Loucy (cell line): ENCODE measurements at regions not wholly inside any gene's neighbourhood (a gene's known extent, or its start where the extent isn't known, plus 50 kb on each side); places are given as distances from the start of the nearest gene placed in this dataset.

Experiments
- H2AFZ ChIP-seq: fragments of 200-600 bp; sonication (generic); 2 replicates; pipeline ENCODE4 v1.6.0; 2016; ENCODE audit warnings: antibody characterized with exemption, mild to moderate bottlenecking, low read length, moderate library complexity
- H3F3A ChIP-seq: fragments of 200-600 bp; 2 replicates; pipeline ENCODE4 v1.6.0; 2016; ENCODE audit warnings: antibody characterized with exemption, low read depth, mild to moderate bottlenecking
- H3K27me3 ChIP-seq: fragments of 200-600 bp; sonication (generic); 2 replicates; pipeline ENCODE4 v1.6.1; 2014; ENCODE audit warnings: low read length, mild to moderate bottlenecking; ENCODE audit not compliant: insufficient read depth, poor library complexity, severe bottlenecking
- H3K36me3 ChIP-seq: fragments of 200-600 bp; sonication (generic); 2 replicates; pipeline ENCODE4 v1.6.1; 2016; ENCODE audit warnings: low read length; ENCODE audit not compliant: insufficient read depth
- H3K4me1 ChIP-seq: fragments of 200-600 bp; sonication (generic); 2 replicates; pipeline ENCODE4 v1.5.1; 2014; ENCODE audit warnings: low read length, mild to moderate bottlenecking; ENCODE audit not compliant: insufficient read depth, poor library complexity, severe bottlenecking
- H3K4me2 ChIP-seq: fragments of 200-600 bp; sonication (generic); 2 replicates; pipeline ENCODE4 v1.6.0; 2014; ENCODE audit warnings: antibody characterized with exemption, low read length, low read depth, mild to moderate bottlenecking; ENCODE audit not compliant: poor library complexity, severe bottlenecking
- H3K4me3 ChIP-seq: fragments of 200-600 bp; sonication (generic); 2 replicates; pipeline ENCODE4 v1.5.1; 2014; ENCODE audit warnings: low read length, mild to moderate bottlenecking, mixed read lengths; ENCODE audit not compliant: poor library complexity, severe bottlenecking
- H3K79me2 ChIP-seq: fragments of 200-600 bp; sonication (generic); 2 replicates; pipeline ENCODE4 v1.6.1; 2014; ENCODE audit warnings: low read length; ENCODE audit not compliant: insufficient read depth
- H3K9ac ChIP-seq: fragments of 200-600 bp; sonication (generic); 2 replicates; pipeline ENCODE4 v1.6.0; 2014; ENCODE audit warnings: mild to moderate bottlenecking, low read depth, low read length, moderate library complexity; ENCODE audit not compliant: poor library complexity, severe bottlenecking
- H3K9me2 ChIP-seq: fragments of 200-600 bp; sonication (generic); replicated peaks from 2 replicates; pipeline ENCODE4 v1.6.1; 2016; ENCODE audit warnings: low read depth, low read length, mixed read lengths
- H3K9me3 ChIP-seq: fragments of 200-600 bp; sonication (generic); 2 replicates; pipeline ENCODE4 v1.6.1; 2014; ENCODE audit warnings: mild to moderate bottlenecking, antibody characterized with exemption, low read length, low read depth; ENCODE audit not compliant: insufficient read depth
- H4K20me1 ChIP-seq: fragments of 200-600 bp; sonication (generic); 2 replicates; pipeline ENCODE4 v1.6.0; 2014; ENCODE audit warnings: antibody characterized with exemption, low read length, mild to moderate bottlenecking; ENCODE audit not compliant: insufficient read depth, poor library complexity, severe bottlenecking
- EZH2phosphoT487 ChIP-seq: fragments of 200-600 bp; IDR thresholded peaks from 2 replicates; pipeline ENCODE4 v1.6.1; 2018; ENCODE audit warnings: antibody characterized with exemption, mild to moderate bottlenecking, moderate library complexity, borderline replicate concordance
- TF ChIP-seq, protein P1 (sequence below): fragments of 200-600 bp; sonication (generic); conservative IDR thresholded peaks from 2 replicates; pipeline ENCODE4 v1.5.1; 2014; ENCODE audit warnings: mild to moderate bottlenecking, antibody characterized with exemption, low read length

DNA sequence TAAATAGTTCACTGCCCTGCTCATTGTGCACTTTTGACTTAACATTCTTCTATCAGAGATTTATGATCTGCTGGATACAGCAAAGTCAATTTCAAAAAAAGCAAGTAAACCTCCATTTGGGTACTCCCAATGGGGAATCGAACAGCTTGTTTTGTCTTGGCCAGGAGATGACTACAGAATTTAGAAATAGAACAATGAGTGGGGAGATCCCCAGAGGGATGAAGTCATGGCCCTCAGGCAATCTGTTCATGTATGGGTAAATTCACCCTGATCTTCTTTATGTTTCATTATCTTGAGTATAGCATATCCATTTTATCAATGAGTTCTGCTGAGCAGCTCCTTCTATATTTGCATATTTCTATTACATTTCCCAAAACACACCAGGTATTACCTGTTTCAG lies 1681.9 kb downstream of the HACE1 start:
- Histone ChIP-seq H3K27me3 (no peaks in the 10 kb centered on the region), H3F3A (no peaks in the 10 kb centered on the region), H3K36me3 (no peaks in the 10 kb centered on the region), H2AFZ (no peak overlapping the region), H3K9me2 (no peaks in the 10 kb centered on the region), H3K9ac (no peak overlapping the region), H3K4me3 (no peak overlapping the region), H3K4me1 (no peaks in the 10 kb centered on the region), H4K20me1 (no peaks in the 10 kb centered on the region), H3K79me2 (no peaks in the 10 kb centered on the region), H3K4me2 (no peak overlapping the region), H3K9me3 (no peaks in the 10 kb centered on the region; the same call in 1 of the 2 replicates)
- TF ChIP-seq, protein P1, sequence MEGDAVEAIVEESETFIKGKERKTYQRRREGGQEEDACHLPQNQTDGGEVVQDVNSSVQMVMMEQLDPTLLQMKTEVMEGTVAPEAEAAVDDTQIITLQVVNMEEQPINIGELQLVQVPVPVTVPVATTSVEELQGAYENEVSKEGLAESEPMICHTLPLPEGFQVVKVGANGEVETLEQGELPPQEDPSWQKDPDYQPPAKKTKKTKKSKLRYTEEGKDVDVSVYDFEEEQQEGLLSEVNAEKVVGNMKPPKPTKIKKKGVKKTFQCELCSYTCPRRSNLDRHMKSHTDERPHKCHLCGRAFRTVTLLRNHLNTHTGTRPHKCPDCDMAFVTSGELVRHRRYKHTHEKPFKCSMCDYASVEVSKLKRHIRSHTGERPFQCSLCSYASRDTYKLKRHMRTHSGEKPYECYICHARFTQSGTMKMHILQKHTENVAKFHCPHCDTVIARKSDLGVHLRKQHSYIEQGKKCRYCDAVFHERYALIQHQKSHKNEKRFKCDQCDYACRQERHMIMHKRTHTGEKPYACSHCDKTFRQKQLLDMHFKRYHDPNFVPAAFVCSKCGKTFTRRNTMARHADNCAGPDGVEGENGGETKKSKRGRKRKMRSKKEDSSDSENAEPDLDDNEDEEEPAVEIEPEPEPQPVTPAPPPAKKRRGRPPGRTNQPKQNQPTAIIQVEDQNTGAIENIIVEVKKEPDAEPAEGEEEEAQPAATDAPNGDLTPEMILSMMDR, result no peak
- TF ChIP-seq EZH2phosphoT487, result no peak

DNA sequence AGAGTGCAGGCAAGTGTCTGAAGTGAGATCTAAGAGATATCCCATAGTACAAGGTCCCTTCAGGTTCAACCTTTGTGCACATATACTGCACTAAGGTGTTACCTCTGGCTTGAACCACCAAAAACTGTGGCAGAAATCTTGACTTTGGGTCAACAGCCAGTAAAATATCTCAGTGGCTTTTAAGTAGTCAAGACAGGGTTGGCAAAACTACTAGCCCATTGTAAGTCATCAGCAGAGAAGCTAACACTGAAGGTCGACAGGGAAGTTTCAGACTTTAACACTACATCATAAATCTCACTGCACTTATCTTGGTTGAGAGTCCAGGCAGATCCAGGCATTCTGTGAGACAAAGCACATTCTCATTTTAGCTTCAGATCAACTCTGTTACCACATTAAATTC lies 1684.7 kb downstream of the HACE1 start:
- Histone ChIP-seq H3K27me3 (no peaks in the 10 kb centered on the region), H3K9me3 (no peaks in the 10 kb centered on the region)
- TF ChIP-seq EZH2phosphoT487, result no peak
- TF ChIP-seq, protein P1, result no peak

DNA sequence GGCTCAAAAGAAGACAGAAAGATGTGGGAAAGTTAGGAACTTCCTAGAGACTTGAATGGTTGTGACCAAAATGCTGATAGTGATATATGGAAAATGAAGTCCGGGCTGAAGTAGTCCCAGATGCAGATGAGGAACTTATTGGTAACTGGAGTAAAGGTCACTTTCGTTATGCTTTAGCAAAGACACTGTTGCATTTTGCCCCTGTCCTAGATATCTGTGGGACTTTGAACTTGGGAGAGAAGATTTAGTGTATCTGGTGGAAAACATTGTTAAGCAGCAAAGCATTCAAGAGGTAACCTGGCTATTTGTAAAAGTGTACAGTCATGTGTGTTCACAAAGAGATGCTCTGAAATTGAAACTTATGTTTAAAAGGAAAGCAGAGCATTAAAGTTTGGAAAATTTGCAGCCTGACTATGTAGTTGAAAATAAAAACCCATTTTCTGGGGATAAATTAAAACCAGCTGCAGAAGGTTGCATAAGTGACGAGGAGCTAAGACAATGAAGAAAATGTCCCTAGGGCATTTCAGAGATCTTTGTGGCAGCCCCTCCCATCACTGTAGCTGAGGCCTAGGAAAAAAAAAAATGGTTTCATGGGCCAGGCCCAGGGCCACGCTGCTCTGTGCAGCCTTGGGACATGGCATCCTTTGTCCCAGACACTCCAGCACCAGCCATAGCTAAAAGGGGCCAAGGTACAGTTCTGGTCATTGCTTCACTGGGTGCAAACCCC lies 1692.2 kb downstream of the HACE1 start:
- Histone ChIP-seq H3F3A (no peaks in the 10 kb centered on the region), H3K36me3 (no peaks in the 10 kb centered on the region), H3K4me1 (no peaks in the 10 kb centered on the region), H3K9me3 (no peaks in the 10 kb centered on the region), H3K9me2 (0 out of 2 replicates have a peak, but pooled peaks cover 4% of the 10 kb centered on the region), H3K9ac (no peak overlapping the region), H3K4me2 (no peak overlapping the region), H3K79me2 (no peaks in the 10 kb centered on the region), H3K27me3 (no peaks in the 10 kb centered on the region), H3K4me3 (no peak overlapping the region), H4K20me1 (no peaks in the 10 kb centered on the region), H2AFZ (no peak overlapping the region)
- TF ChIP-seq, protein P1, result no peak
- TF ChIP-seq EZH2phosphoT487, result no peak

More for the DNA sequence above, 1684.7 kb downstream of the HACE1 start:
- Histone ChIP-seq H3F3A (no peaks in the 10 kb centered on the region), H2AFZ (no peak overlapping the region), H3K4me2 (no peak overlapping the region), H3K9me2 (no peaks in the 10 kb centered on the region), H3K4me1 (no peaks in the 10 kb centered on the region), H3K9ac (no peak overlapping the region), H3K36me3 (no peaks in the 10 kb centered on the region), H3K79me2 (no peaks in the 10 kb centered on the region), H3K4me3 (no peak overlapping the region), H4K20me1 (no peaks in the 10 kb centered on the region)
